SK-N-SH (cell line): ENCODE measurements at regions not wholly inside any gene's neighbourhood (a gene's known extent, or its start where the extent isn't known, plus 50 kb on each side); places are given as distances from the start of the nearest gene placed in this dataset.

Source experiments
- CTCF ChIA-PET: fragments of 300-600, 350-600 bp; formaldehyde crosslinking; extraction: SDS; loops from one replicate; lab custom pipeline; 2021; lab: Yijun Ruan, JAX
- POLR2A ChIA-PET: fragments of 350-600 bp; sonication (Branson Sonifier 250); formaldehyde crosslinking; extraction: SDS; loops from one replicate; lab custom pipeline; 2020; ENCODE audit warnings: antibody characterized with exemption, inconsistent platforms; lab: Yijun Ruan, JAX
- DNase-seq: peaks from one replicate; pipeline ENCODE4 v3.0.0; 2012
- H2AFZ ChIP-seq: fragments of 200-600 bp; sonication (generic); 2 replicates; pipeline ENCODE4 v1.8.1; 2016; ENCODE audit warnings: antibody characterized with exemption, mild to moderate bottlenecking, low read depth
- H3F3A ChIP-seq: fragments of 200-600 bp; sonication (generic); replicated peaks from 2 replicates; pipeline ENCODE3; 2016; ENCODE audit warnings: antibody characterized with exemption, mild to moderate bottlenecking; ENCODE audit not compliant: insufficient read depth
- H3K27ac ChIP-seq, 2 experiments: fragments of 200-500 bp in 1 of 2; fragments of 200-600 bp in 1 of 2; sonication (Bioruptor generic) in 1 of 2; sonication (generic), shearing (Covaris generic) in 1 of 2; 2 replicates each; pipeline versions ENCODE4 v1.5.1 to v1.6.1; 2014 to 2016; ENCODE audit warnings: low read depth in 2 of 2, inconsistent platforms in 1 of 2, low read length in 1 of 2, mild to moderate bottlenecking in 1 of 2, mixed read lengths in 1 of 2
- H3K27me3 ChIP-seq: fragments of 200-600 bp; sonication (generic), shearing (Covaris generic); 2 replicates; pipeline ENCODE4 v1.6.1; 2016; ENCODE audit warnings: mixed run types; ENCODE audit not compliant: insufficient read depth
- H3K36me3 ChIP-seq, 2 experiments: fragments of 200-500 bp in 1 of 2; fragments of 200-600 bp in 1 of 2; sonication (Bioruptor generic) in 1 of 2; sonication (generic) in 1 of 2; replicated peaks in 1 of 2; 2 replicates each; pipeline versions ENCODE3 to v1.5.1; 2014 to 2016; ENCODE audit warnings: low read length in 1 of 2, mild to moderate bottlenecking in 1 of 2; ENCODE audit not compliant: insufficient read depth in 2 of 2, control insufficient read depth in 1 of 2
- H3K4me1 ChIP-seq, 2 experiments: fragments of 200-500 bp in 1 of 2; fragments of 200-600 bp in 1 of 2; sonication (Bioruptor generic) in 1 of 2; sonication (generic), shearing (Covaris generic) in 1 of 2; 2 replicates each; pipeline versions ENCODE4 v1.5.1 to v1.6.1; 2014 to 2016; ENCODE audit warnings: low read depth in 1 of 2, low read length in 1 of 2, mixed run types in 1 of 2; ENCODE audit not compliant: insufficient read depth in 2 of 2, control insufficient read depth in 1 of 2
- H3K4me2 ChIP-seq: fragments of 200-600 bp; sonication (generic), shearing (Covaris generic); 2 replicates; pipeline ENCODE4 v1.6.1; 2017; ENCODE audit warnings: mixed run types
- H3K4me3 ChIP-seq, 2 experiments: fragments of 200-500 bp in 1 of 2; fragments of 200-600 bp in 1 of 2; sonication (Bioruptor generic) in 1 of 2; sonication (generic), shearing (Covaris generic) in 1 of 2; 2 replicates each; pipeline versions ENCODE4 v1.5.1 to v1.8.1; 2014 to 2016; ENCODE audit warnings: low read depth in 2 of 2, inconsistent platforms in 1 of 2, low read length in 1 of 2, mild to moderate bottlenecking in 1 of 2, mixed read lengths in 1 of 2, moderate library complexity in 1 of 2
- H3K79me2 ChIP-seq: fragments of 200-600 bp; sonication (generic); 2 replicates; pipeline ENCODE4 v1.8.1; 2017; ENCODE audit warnings: mild to moderate bottlenecking; ENCODE audit not compliant: insufficient read depth
- H3K9ac ChIP-seq: fragments of 200-600 bp; sonication (generic); 2 replicates; pipeline ENCODE4 v1.6.1; 2017; ENCODE audit warnings: mixed run types
- H3K9me2 ChIP-seq: fragments of 200-600 bp; sonication (generic); 2 replicates; pipeline ENCODE4 v1.6.1; 2017; ENCODE audit warnings: mixed run types
- H3K9me3 ChIP-seq: fragments of 200-600 bp; sonication (generic); 2 replicates; pipeline ENCODE4 v1.6.1; 2017; ENCODE audit warnings: mixed run types, mild to moderate bottlenecking, moderate library complexity
- H4K20me1 ChIP-seq: fragments of 200-600 bp; sonication (generic); 2 replicates; pipeline ENCODE4 v1.6.1; 2017; ENCODE audit warnings: mild to moderate bottlenecking, mixed run types; ENCODE audit not compliant: insufficient read depth
- CHD2 ChIP-seq: fragments of 150-350 bp; IDR thresholded peaks from 2 replicates; pipeline ENCODE4 v1.6.1; 2018; ENCODE audit warnings: low read length; ENCODE audit not compliant: partially characterized antibody
- EP300 ChIP-seq, 2 experiments: IDR thresholded peaks; 2 replicates each; pipeline versions ENCODE4 v1.4.0 to v1.6.1; 2012; ENCODE audit warnings: borderline replicate concordance in 1 of 2, low read depth in 1 of 2, low read length in 1 of 2
- EZH2phosphoT487 ChIP-seq: fragments of 200-600 bp; sonication (generic); IDR thresholded peaks from 2 replicates; pipeline ENCODE4 v1.6.1; 2017; ENCODE audit warnings: low read depth, mixed run types, mild to moderate bottlenecking, antibody characterized with exemption, moderate library complexity, borderline replicate concordance
- FOXJ3 ChIP-seq: sonication (generic); formaldehyde crosslinking; IDR thresholded peaks from 2 replicates; pipeline ENCODE4 v1.5.1; 2020; ENCODE audit warnings: mild to moderate bottlenecking, missing genetic modification reagents
- GABPA ChIP-seq: IDR thresholded peaks from 2 replicates; pipeline ENCODE4 v1.4.0; 2012; ENCODE audit warnings: low read depth, mild to moderate bottlenecking
- GATA2 ChIP-seq: sonication (generic); formaldehyde crosslinking; IDR thresholded peaks from 2 replicates; pipeline ENCODE4 v1.5.0; 2020; ENCODE audit warnings: mild to moderate bottlenecking, missing genetic modification reagents
- MAX ChIP-seq: IDR thresholded peaks from 2 replicates; pipeline ENCODE4 v1.4.0; 2012; ENCODE audit warnings: low read depth
- NFIC ChIP-seq: IDR thresholded peaks from 2 replicates; pipeline ENCODE4 v1.4.0; 2012; ENCODE audit warnings: borderline replicate concordance
- PBX3 ChIP-seq: IDR thresholded peaks from 2 replicates; pipeline ENCODE4; 2012
- REST ChIP-seq: IDR thresholded peaks from 2 replicates; pipeline ENCODE4 v1.6.1; 2012; ENCODE audit warnings: mild to moderate bottlenecking, low read depth, low read length, moderate library complexity
- RFX5 ChIP-seq: IDR thresholded peaks from 2 replicates; pipeline ENCODE4 v1.6.1; 2012; ENCODE audit warnings: mild to moderate bottlenecking, improper control_type of control experiment, low read length
- RXRA ChIP-seq: IDR thresholded peaks from 2 replicates; pipeline ENCODE4 v1.4.0; 2012; ENCODE audit warnings: low read depth, mild to moderate bottlenecking, borderline replicate concordance
- SMC3 ChIP-seq: IDR thresholded peaks from 2 replicates; pipeline ENCODE4 v1.6.1; 2012; ENCODE audit warnings: low read depth, low read length, improper control_type of control experiment
- TAF1 ChIP-seq: IDR thresholded peaks from 2 replicates; pipeline ENCODE4 v1.6.1; 2012; ENCODE audit warnings: low read depth, mild to moderate bottlenecking, low read length, moderate library complexity, borderline replicate concordance
- WGBS: methylation state at CpG from one replicate; pipeline ENCODE4 v1.1.6; 2017; ENCODE audit warnings: low lambda C conversion rate; 5-methylcytosine and 5-hydroxymethylcytosine counted together
- TF ChIP-seq, protein P1 (sequence below): fragments of 150-350 bp; IDR thresholded peaks from 2 replicates; pipeline ENCODE4 v1.6.1; 2016; ENCODE audit warnings: mild to moderate bottlenecking, low read depth, low read length

GRCh38 chr10:109306698-109307097 lies 616.6 kb downstream of the XPNPEP1 start:
- no peaks in the 10 kb centered on the region for H3K36me3 ChIP-seq
- DNase-seq, result no peak
- no peaks in the 10 kb centered on the region for H3K4me1 ChIP-seq
- ChIA-PET POLR2A (no interaction called here), CTCF (no interaction called here)
- H3K9ac ChIP-seq, result no peak overlapping the region
- H2AFZ ChIP-seq, result 0 out of 2 replicates have a peak overlapping the region, but pooled peaks have one; percentile 13
- H3K9me2 ChIP-seq, result no peaks in the 10 kb centered on the region
- no peaks in the 10 kb centered on the region for H3K9me3 ChIP-seq
- H3F3A ChIP-seq, result no peaks in the 10 kb centered on the region
- WGBS, result 34% methylated on average over 5 of the region's 5 CpGs
- H3K4me3 ChIP-seq, result no peak overlapping the region
- 0 out of 2 replicates have a peak overlapping the region, but pooled peaks have one; percentile 11 for H3K4me2 ChIP-seq
- H4K20me1 ChIP-seq, result no peaks in the 10 kb centered on the region
- no peak for TF ChIP-seq NFIC
- TF ChIP-seq TAF1, result no peak
- no peak for TF ChIP-seq CHD2
- no peak for TF ChIP-seq GATA2 (CRISPR knock-in tag)
- TF ChIP-seq MAX, result no peak
- no peak for TF ChIP-seq RXRA
- no peak for TF ChIP-seq REST
- TF ChIP-seq, protein P1, sequence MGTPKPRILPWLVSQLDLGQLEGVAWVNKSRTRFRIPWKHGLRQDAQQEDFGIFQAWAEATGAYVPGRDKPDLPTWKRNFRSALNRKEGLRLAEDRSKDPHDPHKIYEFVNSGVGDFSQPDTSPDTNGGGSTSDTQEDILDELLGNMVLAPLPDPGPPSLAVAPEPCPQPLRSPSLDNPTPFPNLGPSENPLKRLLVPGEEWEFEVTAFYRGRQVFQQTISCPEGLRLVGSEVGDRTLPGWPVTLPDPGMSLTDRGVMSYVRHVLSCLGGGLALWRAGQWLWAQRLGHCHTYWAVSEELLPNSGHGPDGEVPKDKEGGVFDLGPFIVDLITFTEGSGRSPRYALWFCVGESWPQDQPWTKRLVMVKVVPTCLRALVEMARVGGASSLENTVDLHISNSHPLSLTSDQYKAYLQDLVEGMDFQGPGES, result no peak
- no peak for TF ChIP-seq PBX3
- TF ChIP-seq GABPA, result no peak
- TF ChIP-seq RFX5, result no peak
- no peak overlapping the region for H3K27ac ChIP-seq
- H3K79me2 ChIP-seq, result no peaks in the 10 kb centered on the region
- H3K27me3 ChIP-seq, result no peaks in the 10 kb centered on the region

GRCh38 chr10:109287858-109288257 lies 635.5 kb downstream of the XPNPEP1 start:
- Histone ChIP-seq H3K27me3 (no peaks in the 10 kb centered on the region), H3K36me3 (no peaks in the 10 kb centered on the region), H3K9me2 (no peaks in the 10 kb centered on the region), H4K20me1 (no peaks in the 10 kb centered on the region), H3K4me1 (peaks cover 0 to 2% of the 10 kb centered on the region in 2 experiments; a peak in 2 of 4 replicates), H3K4me3 (no peak overlapping the region)
- CTCF ChIA-PET, result no interaction called here
- 43% methylated on average over 3 of the region's 3 CpGs for WGBS
- DNase-seq, result no peak
- TF ChIP-seq EP300 (IDR thresholded peaks at IDR 0.05; ENCODE audit: borderline replicate concordance in 1 of 2, low read depth in 1 of 2, low read length in 1 of 2), result no peak
- TF ChIP-seq EZH2phosphoT487, result no peak
- TF ChIP-seq FOXJ3, result no peak
- TF ChIP-seq SMC3, result no peak
- TF ChIP-seq NFIC, result no peak
- TF ChIP-seq, all 33 proteins: peak for 0
- no peaks in the 10 kb centered on the region for H3K9me3 ChIP-seq
- peaks cover 1% of the 10 kb centered on the region for H3F3A ChIP-seq
- POLR2A ChIA-PET, result no interaction called here
- no peak overlapping the region for H3K9ac ChIP-seq
- no peak overlapping the region for H3K27ac ChIP-seq
- H3K4me2 ChIP-seq, result no peak overlapping the region
- H2AFZ ChIP-seq, result no peak overlapping the region
- no peaks in the 10 kb centered on the region for H3K79me2 ChIP-seq
